ENCODE measurements at regions not wholly inside any gene's neighbourhood (a gene's known extent, or its start where the extent isn't known, plus 50 kb on each side); places are given as distances from the start of the nearest gene placed in this dataset.

DNA sequence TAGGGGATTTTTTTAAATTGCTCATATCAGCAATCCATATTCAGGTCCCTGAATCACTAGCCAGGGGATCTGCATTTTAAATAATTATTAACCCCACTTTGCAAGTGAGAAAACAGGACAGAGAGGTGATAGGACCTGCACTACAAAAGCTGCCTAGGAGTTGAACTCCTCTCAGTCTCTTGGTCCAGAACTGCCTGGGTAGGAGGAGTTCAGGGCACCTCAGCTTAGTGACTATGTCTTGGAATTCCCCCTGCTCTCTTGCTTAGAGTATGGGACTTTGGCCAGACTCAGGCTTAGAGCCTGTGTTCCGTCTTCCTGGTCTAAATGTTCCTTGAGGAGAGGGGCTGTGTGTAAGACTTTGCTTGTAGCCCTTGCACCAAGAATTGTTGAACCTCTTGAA, 68.2 kb upstream of the WSCD2 start:
- DNase-seq (ENCODE audit: low read depth): peak; percentile 5
- TF ChIP-seq, protein P1, sequence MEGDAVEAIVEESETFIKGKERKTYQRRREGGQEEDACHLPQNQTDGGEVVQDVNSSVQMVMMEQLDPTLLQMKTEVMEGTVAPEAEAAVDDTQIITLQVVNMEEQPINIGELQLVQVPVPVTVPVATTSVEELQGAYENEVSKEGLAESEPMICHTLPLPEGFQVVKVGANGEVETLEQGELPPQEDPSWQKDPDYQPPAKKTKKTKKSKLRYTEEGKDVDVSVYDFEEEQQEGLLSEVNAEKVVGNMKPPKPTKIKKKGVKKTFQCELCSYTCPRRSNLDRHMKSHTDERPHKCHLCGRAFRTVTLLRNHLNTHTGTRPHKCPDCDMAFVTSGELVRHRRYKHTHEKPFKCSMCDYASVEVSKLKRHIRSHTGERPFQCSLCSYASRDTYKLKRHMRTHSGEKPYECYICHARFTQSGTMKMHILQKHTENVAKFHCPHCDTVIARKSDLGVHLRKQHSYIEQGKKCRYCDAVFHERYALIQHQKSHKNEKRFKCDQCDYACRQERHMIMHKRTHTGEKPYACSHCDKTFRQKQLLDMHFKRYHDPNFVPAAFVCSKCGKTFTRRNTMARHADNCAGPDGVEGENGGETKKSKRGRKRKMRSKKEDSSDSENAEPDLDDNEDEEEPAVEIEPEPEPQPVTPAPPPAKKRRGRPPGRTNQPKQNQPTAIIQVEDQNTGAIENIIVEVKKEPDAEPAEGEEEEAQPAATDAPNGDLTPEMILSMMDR (IDR thresholded peaks at IDR 0.05; ENCODE audit: insufficient read depth, low read depth, low read length, missing control alignments): no peak
- no peak overlapping the region for H3K4me3 ChIP-seq (ENCODE audit: low read depth, low read length)

DNA sequence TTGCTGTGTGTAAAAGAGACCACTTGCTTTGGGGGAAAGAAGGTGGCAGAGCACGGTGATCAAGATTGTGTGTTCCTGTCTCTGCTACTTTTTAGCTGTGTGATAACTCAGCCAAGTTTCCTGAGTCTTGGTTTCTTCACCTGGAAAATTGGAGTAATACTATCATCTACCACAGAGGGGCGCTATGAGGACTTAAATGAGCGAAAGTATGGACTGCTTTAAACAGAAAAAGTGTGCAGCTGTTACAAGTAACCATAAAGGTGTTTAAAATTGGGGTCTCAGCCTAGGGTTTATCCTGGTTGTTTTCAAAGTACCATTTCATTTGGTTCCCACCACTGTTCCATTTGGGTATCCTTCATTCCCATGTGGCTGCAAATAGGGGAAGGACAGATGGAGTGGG, 65.9 kb upstream of the WSCD2 start:
- peak; percentile 29 for DNase-seq (ENCODE audit: low read depth)
- H3K4me3 ChIP-seq (ENCODE audit: low read depth, low read length): no peak overlapping the region
- TF ChIP-seq, protein P1 (IDR thresholded peaks at IDR 0.05; ENCODE audit: insufficient read depth, low read depth, low read length, missing control alignments): peak; percentile 46

DNA sequence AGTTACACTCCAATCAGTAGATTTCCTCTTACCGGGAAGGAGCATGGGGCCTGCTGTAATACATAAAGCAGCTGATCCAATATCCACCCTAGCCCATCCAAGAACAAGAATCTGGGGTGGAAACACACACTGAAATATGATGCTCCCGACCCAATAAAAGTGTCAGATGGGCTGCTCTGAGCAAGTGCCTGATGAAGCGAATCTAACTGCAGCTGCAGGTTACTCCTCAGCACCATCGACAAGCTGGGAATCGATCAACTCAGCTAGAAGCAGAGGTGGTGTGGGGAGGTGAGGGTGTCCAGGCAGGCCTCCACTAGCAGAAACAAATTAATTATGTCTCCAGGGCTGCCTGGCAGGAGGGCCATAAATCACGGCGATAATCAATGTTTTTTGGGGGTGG, 64.0 kb upstream of the WSCD2 start:
- DNase-seq (ENCODE audit: low read depth): no peak
- TF ChIP-seq, protein P1 (IDR thresholded peaks at IDR 0.05; ENCODE audit: insufficient read depth, low read depth, low read length, missing control alignments): no peak
- no peak overlapping the region for H3K4me3 ChIP-seq (ENCODE audit: low read depth, low read length)

DNA sequence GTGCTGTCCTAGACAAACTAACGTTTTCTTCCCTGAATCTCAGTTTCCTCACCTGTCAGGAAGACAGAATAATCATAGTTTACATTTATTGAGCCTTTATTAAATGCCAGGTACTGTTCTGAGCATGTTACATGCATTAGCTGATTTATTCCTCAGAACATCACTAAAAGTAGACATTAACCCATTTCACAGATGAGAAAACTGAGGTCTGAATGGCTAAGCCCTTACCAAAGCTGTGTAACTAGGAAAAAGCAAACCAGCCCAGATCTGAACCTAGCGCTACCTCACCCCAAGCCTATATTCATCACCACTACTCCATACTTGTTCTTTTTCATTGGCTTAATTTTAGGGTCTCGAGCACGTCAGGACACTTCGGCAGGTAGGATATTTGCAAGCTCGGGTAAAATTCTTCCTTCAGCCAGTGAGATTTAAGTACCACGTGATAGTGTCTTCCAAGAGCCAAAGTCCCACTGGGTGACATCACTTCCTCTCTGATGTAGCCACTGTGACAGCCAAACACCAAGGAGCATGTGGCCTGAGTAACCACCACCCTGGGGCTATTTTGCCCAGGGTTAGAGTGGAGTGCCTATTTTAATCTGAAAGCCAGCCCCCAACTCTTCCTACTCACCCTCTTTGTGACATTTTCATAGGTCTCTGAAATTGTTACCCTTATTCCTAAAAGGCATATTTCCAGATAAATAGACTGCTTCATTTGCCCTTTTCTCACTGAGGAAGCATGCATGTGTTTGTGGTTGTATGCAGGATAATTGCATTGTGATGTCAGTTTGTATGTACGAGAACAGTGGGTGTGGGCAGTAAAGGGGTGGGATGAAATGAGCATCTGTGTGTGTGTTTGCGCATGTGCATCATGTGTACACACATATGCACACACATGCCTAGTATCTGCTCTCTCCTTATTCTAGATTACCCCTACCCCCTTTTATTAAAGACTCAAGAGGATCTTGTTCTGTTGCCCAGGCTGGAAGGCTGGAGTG, 62.2 kb upstream of the WSCD2 start:
- TF ChIP-seq, protein P1 (IDR thresholded peaks at IDR 0.05; ENCODE audit: insufficient read depth, low read depth, low read length, missing control alignments): no peak
- no peak overlapping the region for H3K4me3 ChIP-seq (ENCODE audit: low read depth, low read length)
- DNase-seq (ENCODE audit: low read depth): no peak

DNA sequence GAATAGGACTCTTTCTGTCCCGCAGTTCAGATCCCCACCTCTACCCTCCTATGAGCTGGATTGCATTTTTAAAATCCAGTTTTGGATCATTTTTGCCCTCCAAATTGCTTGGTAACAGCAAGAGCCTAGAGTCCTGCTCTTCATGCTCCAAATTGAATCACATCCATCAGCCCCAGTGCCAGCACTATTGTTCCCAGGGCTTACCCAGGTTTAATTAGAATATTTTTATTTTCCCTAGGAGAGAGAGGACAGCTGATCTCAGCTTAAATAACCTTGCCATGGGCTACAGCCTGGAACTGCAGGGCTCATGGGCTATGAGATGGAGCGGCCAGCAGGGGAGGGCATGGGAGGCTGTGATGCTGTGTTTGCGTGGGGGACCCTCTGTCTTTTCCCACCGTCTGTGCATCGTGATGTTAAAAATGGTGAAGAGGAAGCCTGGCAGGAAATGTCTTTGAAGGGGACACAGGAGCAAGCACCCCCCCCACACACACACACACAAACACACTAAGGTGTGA, 59.4 kb upstream of the WSCD2 start:
- DNase-seq (ENCODE audit: low read depth): no peak
- H3K4me3 ChIP-seq (ENCODE audit: low read depth, low read length): no peak overlapping the region
- TF ChIP-seq, protein P1 (IDR thresholded peaks at IDR 0.05; ENCODE audit: insufficient read depth, low read depth, low read length, missing control alignments): no peak

DNA sequence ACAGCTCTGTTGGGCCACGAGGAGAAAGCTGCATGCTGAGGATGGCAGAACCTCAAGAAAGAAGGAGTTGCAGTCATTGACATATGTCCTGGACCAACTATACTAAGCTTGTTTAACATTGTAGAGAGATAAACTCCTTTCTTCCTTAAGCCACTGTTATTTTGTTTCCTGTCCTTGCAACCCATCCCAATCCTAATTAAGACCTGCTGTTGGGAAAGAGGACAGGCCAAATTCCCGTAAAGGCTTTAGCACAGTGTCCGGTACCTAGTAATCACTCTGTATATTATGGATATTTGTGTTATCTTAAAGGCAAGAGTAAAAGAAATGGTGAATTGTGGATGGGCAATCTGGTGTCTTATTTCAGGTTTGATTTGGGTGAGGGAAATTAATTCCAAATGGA, 53.5 kb upstream of the WSCD2 start:
- TF ChIP-seq, protein P1 (IDR thresholded peaks at IDR 0.05; ENCODE audit: insufficient read depth, low read depth, low read length, missing control alignments): no peak
- no peak overlapping the region for H3K4me3 ChIP-seq (ENCODE audit: low read depth, low read length)
- no peak for DNase-seq (ENCODE audit: low read depth)
